Mesenteric fat pad (tissue), 1 donor: ENCODE measurements at regions not wholly inside any gene's neighbourhood (a gene's known extent, or its start where the extent isn't known, plus 50 kb on each side); places are given as distances from the start of the nearest gene placed in this dataset.
"Not testable (repeated sequence)": the region's sequence is repeated elsewhere in the genome, so short reads cannot be mapped to it uniquely, and the experiment has no call there.

ENCODE experiments used
- DNase-seq: peaks from one replicate; pipeline ENCODE4 v3.0.0-alpha.2; 2020; ENCODE audit warnings: low spot score
- donor health status: DM: yes; HTN: yes; CAD: no.

- DNase-seq: no peak
Measured at GRCh38 chr1:90826024-90826423, 108.9 kb upstream of the BARHL2 start.

- DNase-seq: no peak
Measured at GRCh38 chr1:90824551-90824950, 107.4 kb upstream of the BARHL2 start.

GRCh38 chr1:90823686-90824085, 106.6 kb upstream of the BARHL2 start:
- DNase-seq: no peak

- no peak for DNase-seq
Measured at GRCh38 chr1:90821788-90822359, 104.8 kb upstream of the BARHL2 start.

GRCh38 chr1:90821152-90821787, 104.2 kb upstream of the BARHL2 start:
- no peak for DNase-seq

GRCh38 chr1:90820745-90821144, 103.6 kb upstream of the BARHL2 start:
- DNase-seq: no peak

GRCh38 chr1:90817399-90817798, 100.3 kb upstream of the BARHL2 start:
- no peak for DNase-seq

GRCh38 chr1:90812237-90812636, 95.1 kb upstream of the BARHL2 start:
- not testable (repeated sequence) for DNase-seq

- DNase-seq: not testable (repeated sequence)
Measured at GRCh38 chr1:90811444-90811950, 94.4 kb upstream of the BARHL2 start.

GRCh38 chr1:90810681-90811080, 93.6 kb upstream of the BARHL2 start:
- no peak for DNase-seq

GRCh38 chr1:90809996-90810395, 92.9 kb upstream of the BARHL2 start:
- DNase-seq: no peak

GRCh38 chr1:90809093-90809492, 92.0 kb upstream of the BARHL2 start:
- no peak for DNase-seq

GRCh38 chr1:90807329-90807728, 90.2 kb upstream of the BARHL2 start:
- DNase-seq: no peak

- no peak for DNase-seq
Measured at GRCh38 chr1:90802622-90803021, 85.5 kb upstream of the BARHL2 start.

- no peak for DNase-seq
Measured at GRCh38 chr1:90800012-90800717, 83.1 kb upstream of the BARHL2 start.

GRCh38 chr1:90799326-90799725, 82.2 kb upstream of the BARHL2 start:
- no peak for DNase-seq

GRCh38 chr1:90798883-90799282, 81.8 kb upstream of the BARHL2 start:
- no peak for DNase-seq

GRCh38 chr1:90798344-90798743, 81.2 kb upstream of the BARHL2 start:
- no peak for DNase-seq

- DNase-seq: no peak
Measured at GRCh38 chr1:90795431-90795830, 78.3 kb upstream of the BARHL2 start.

GRCh38 chr1:90786709-90787108, 69.6 kb upstream of the BARHL2 start:
- DNase-seq: no peak

GRCh38 chr1:90784186-90784847, 67.2 kb upstream of the BARHL2 start:
- no peak for DNase-seq

- DNase-seq: no peak
Measured at GRCh38 chr1:90783181-90783580, 66.1 kb upstream of the BARHL2 start.
